Hepatocyte (in vitro differentiated cells): ENCODE measurements at regions not wholly inside any gene's neighbourhood (a gene's known extent, or its start where the extent isn't known, plus 50 kb on each side); places are given as distances from the start of the nearest gene placed in this dataset.
"Not testable (repeated sequence)": the region's sequence is repeated elsewhere in the genome, so short reads cannot be mapped to it uniquely, and the experiment has no call there.

Experiments used
- DNase-seq: peaks from one replicate; pipeline ENCODE4 v3.0.0-alpha.2; 2016; ENCODE audit warnings: low spot score
- H2AFZ ChIP-seq: fragments of 200-600 bp; sonication (generic); 2 replicates; pipeline ENCODE4 v1.6.0; 2016; ENCODE audit warnings: antibody characterized with exemption, mild to moderate bottlenecking
- H3K27ac ChIP-seq: fragments of 200-600 bp; sonication (generic); 2 replicates; pipeline ENCODE4 v1.5.1; 2016; ENCODE audit warnings: mild to moderate bottlenecking
- H3K27me3 ChIP-seq: fragments of 200-600 bp; sonication (generic); 2 replicates; pipeline ENCODE4 v1.6.1; 2016
- H3K36me3 ChIP-seq: fragments of 200-600 bp; sonication (generic); replicated peaks from 2 replicates; pipeline ENCODE4 v1.5.1; 2016; ENCODE audit warnings: low read depth; ENCODE audit not compliant: insufficient read depth
- H3K4me1 ChIP-seq: fragments of 200-600 bp; sonication (generic); 2 replicates; pipeline ENCODE4 v1.5.1; 2016; ENCODE audit warnings: mild to moderate bottlenecking, moderate library complexity; ENCODE audit not compliant: insufficient read depth
- H3K4me2 ChIP-seq: fragments of 200-600 bp; sonication (generic); 2 replicates; pipeline ENCODE4 v1.6.0; 2016
- H3K4me3 ChIP-seq: fragments of 200-600 bp; sonication (generic); 2 replicates; pipeline ENCODE4 v1.5.1; 2016; ENCODE audit warnings: mild to moderate bottlenecking
- H3K79me2 ChIP-seq: fragments of 200-600 bp; sonication (generic); 2 replicates; pipeline ENCODE4 v1.6.0; 2017; ENCODE audit warnings: mild to moderate bottlenecking
- H3K9me2 ChIP-seq: fragments of 200-600 bp; sonication (generic); replicated peaks from 2 replicates; pipeline ENCODE4 v1.6.0; 2017; ENCODE audit warnings: mild to moderate bottlenecking; ENCODE audit not compliant: insufficient read depth
- H3K9me3 ChIP-seq: fragments of 200-600 bp; sonication (generic); 2 replicates; pipeline ENCODE4 v1.5.1; 2016; ENCODE audit warnings: low read depth, mild to moderate bottlenecking
- H4K20me1 ChIP-seq: fragments of 200-600 bp; sonication (generic); 2 replicates; pipeline ENCODE4 v1.6.0; 2016; ENCODE audit warnings: mild to moderate bottlenecking; ENCODE audit not compliant: insufficient read depth, poor library complexity, severe bottlenecking
- EZH2 ChIP-seq: fragments of 200-600 bp; sonication (generic); IDR thresholded peaks from 2 replicates; pipeline ENCODE4 v1.6.1; 2016; ENCODE audit warnings: antibody characterized with exemption, mild to moderate bottlenecking, borderline replicate concordance
- EZH2phosphoT487 ChIP-seq: fragments of 200-600 bp; sonication (generic); IDR thresholded peaks from one replicate; pipeline ENCODE4 v1.6.1; 2018; ENCODE audit warnings: antibody characterized with exemption, mild to moderate bottlenecking, low read depth, moderate library complexity; ENCODE audit not compliant: unreplicated experiment, severe bottlenecking
- WGBS: methylation state at CpG from one replicate; pipeline ENCODE4 v1.1.6; 2016; ENCODE audit warnings: low lambda C conversion rate; ENCODE audit errors: missing lambda C conversion rate; 5-methylcytosine and 5-hydroxymethylcytosine counted together
- TF ChIP-seq, protein P1 (sequence below): fragments of 200-600 bp; sonication (generic); IDR thresholded peaks from 2 replicates; pipeline ENCODE4 v1.5.1; 2016; ENCODE audit warnings: antibody characterized with exemption, mild to moderate bottlenecking; ENCODE audit not compliant: poor library complexity

DNA sequence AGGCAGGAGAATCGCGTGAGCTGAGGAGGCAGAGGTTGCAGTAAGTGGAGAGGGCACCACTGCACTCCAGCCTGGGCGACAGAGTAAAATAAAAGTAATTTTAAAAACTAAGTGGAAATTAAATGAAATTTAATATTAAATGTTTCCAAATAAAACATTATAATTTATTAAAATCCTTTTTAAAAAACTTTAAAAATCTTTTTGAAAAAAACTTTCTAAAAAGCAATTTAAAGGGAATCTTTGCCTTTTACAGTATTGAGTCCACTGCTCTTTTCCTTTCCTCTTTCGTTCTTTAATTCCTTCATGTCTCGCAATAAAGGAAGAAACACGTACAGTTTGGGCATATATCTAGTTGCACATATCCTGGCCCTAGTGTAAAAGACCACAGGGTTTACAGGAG lies 77.8 kb upstream of the DMRT1 start:
- WGBS, result 89% methylated on average over 6 of the region's 6 CpGs
- H3K27ac ChIP-seq, result no peak overlapping the region
- peak overlapping the region; percentile 73 for H2AFZ ChIP-seq
- peak overlapping the region; percentile 51 for H3K4me2 ChIP-seq
- TF ChIP-seq EZH2 (no peak), EZH2phosphoT487 (no peak)
- TF ChIP-seq, protein P1, sequence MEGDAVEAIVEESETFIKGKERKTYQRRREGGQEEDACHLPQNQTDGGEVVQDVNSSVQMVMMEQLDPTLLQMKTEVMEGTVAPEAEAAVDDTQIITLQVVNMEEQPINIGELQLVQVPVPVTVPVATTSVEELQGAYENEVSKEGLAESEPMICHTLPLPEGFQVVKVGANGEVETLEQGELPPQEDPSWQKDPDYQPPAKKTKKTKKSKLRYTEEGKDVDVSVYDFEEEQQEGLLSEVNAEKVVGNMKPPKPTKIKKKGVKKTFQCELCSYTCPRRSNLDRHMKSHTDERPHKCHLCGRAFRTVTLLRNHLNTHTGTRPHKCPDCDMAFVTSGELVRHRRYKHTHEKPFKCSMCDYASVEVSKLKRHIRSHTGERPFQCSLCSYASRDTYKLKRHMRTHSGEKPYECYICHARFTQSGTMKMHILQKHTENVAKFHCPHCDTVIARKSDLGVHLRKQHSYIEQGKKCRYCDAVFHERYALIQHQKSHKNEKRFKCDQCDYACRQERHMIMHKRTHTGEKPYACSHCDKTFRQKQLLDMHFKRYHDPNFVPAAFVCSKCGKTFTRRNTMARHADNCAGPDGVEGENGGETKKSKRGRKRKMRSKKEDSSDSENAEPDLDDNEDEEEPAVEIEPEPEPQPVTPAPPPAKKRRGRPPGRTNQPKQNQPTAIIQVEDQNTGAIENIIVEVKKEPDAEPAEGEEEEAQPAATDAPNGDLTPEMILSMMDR, result no peak
- H3K36me3 ChIP-seq, result no peaks in the 10 kb centered on the region
- DNase-seq, result no peak
- H3K9me2 ChIP-seq, result no peaks in the 10 kb centered on the region
- H3K27me3 ChIP-seq, result no peaks in the 10 kb centered on the region
- no peaks in the 10 kb centered on the region for H3K4me1 ChIP-seq
- H3K79me2 ChIP-seq, result no peaks in the 10 kb centered on the region
- H4K20me1 ChIP-seq, result no peaks in the 10 kb centered on the region
- H3K4me3 ChIP-seq, result no peak overlapping the region
- no peaks in the 10 kb centered on the region for H3K9me3 ChIP-seq

DNA sequence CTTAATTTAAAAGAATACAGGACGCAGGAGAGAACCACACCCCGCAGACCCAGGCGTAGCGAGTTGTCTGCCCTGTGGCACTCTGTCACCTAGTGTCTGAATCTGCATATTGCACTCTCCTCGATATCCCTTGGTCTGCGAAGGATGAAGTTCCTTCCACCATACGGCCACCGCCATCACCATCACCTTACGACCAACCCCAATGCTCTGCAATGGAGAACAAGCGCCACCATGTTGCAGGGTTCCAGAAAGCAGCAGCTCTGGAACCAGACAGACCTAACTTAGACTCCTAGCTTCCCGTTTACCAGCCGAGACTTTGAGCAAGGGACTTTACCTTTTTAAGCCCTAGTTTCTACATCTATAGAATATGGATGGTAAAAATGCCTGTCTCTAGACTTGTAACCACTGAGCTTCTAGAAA lies 77.4 kb upstream of the DMRT1 start:
- no peak for TF ChIP-seq EZH2phosphoT487
- TF ChIP-seq, protein P1, result peak; percentile 84
- peak; percentile 83 for DNase-seq
- Histone ChIP-seq H4K20me1 (no peaks in the 10 kb centered on the region), H2AFZ (peak overlapping the region; percentile 73), H3K9me3 (no peaks in the 10 kb centered on the region), H3K79me2 (no peaks in the 10 kb centered on the region), H3K9me2 (no peaks in the 10 kb centered on the region), H3K27ac (no peak overlapping the region), H3K4me1 (no peaks in the 10 kb centered on the region), H3K27me3 (no peaks in the 10 kb centered on the region), H3K36me3 (no peaks in the 10 kb centered on the region), H3K4me3 (no peak overlapping the region), H3K4me2 (peak overlapping the region; percentile 51)
- 28% methylated on average over 12 of the region's 12 CpGs for WGBS

DNA sequence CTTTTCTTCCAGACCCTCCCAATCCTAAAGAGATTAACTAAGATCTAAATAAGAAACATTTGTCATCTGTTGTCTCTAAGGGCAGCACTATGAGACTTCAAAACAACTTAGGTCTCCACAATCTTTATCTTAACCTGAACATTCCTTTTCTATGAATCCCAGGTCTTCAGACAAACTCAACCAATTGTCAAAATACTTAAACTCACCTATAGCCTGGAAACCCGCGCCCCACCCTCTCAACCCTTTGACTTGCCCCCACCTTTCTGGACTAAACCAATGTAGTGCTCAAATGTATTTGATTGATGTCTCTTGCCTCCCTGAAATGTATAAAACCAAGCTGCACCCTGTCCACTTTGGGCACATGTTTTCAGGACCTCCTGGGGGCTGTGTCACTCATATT lies 76.5 kb upstream of the DMRT1 start:
- Histone ChIP-seq H3K9me2 (no peaks in the 10 kb centered on the region), H3K27ac (no peak overlapping the region), H3K4me1 (no peaks in the 10 kb centered on the region), H3K4me2 (no peak overlapping the region), H2AFZ (no peak overlapping the region), H3K79me2 (no peaks in the 10 kb centered on the region), H3K9me3 (no peaks in the 10 kb centered on the region), H3K4me3 (no peak overlapping the region), H3K27me3 (no peaks in the 10 kb centered on the region), H3K36me3 (no peaks in the 10 kb centered on the region), H4K20me1 (no peaks in the 10 kb centered on the region)
- TF ChIP-seq, protein P1, result no peak
- TF ChIP-seq EZH2 (no peak), EZH2phosphoT487 (no peak)
- no peak for DNase-seq
- WGBS, result 91% methylated on average over 2 of the region's 2 CpGs

DNA sequence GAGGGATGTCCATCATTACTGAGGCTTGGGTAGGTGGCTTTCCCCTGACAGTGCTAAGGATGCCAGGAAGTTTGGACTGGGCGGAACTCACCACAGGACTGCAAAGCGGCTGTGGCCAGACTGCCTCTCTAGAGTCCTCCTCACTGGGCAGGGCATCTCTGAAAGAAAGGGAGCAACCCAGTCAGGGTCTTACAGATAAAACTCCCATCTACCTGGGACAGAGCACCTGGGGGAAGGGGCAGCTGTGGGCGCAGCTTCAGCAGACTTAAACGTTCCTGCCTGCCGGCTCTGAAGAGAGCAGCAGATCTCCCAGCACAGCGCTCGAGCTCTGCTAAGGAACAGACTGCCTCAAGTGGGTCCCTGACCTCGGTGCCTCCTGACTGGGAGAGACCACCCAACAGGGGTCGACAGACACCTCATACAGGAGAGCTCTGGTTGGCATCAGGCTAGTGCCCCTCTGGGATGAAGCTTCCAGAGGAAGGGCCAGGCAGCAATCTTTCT lies 74.4 kb upstream of the DMRT1 start:
- H4K20me1 ChIP-seq, H3K36me3 ChIP-seq, H3K27ac ChIP-seq, H3K9me2 ChIP-seq, DNase-seq, H3K4me2 ChIP-seq, H3K9me3 ChIP-seq, H3K79me2 ChIP-seq, H3K27me3 ChIP-seq, H2AFZ ChIP-seq, H3K4me1 ChIP-seq, H3K4me3 ChIP-seq: not testable (repeated sequence)
- WGBS, result 93% methylated on average over 8 of the region's 9 CpGs
